Activated CD8-positive, alpha-beta memory T cell treated with anti-CD3 and anti-CD28 coated beads for 24 hours (primary cell): ENCODE measurements at regions not wholly inside any gene's neighbourhood (a gene's known extent, or its start where the extent isn't known, plus 50 kb on each side); places are given as distances from the start of the nearest gene placed in this dataset.
"Not testable (repeated sequence)": the region's sequence is repeated elsewhere in the genome, so short reads cannot be mapped to it uniquely, and the experiment has no call there.

Experiments
- DNase-seq: peaks from one replicate; pipeline ENCODE4 v3.0.0-alpha.2; 2020

- no peak for DNase-seq
These were observed 157.9 kb downstream of the KCNJ2 start for GRCh38 chr17:70327279-70327678.

GRCh38 chr17:70327723-70328122 lies 158.4 kb downstream of the KCNJ2 start:
- no peak for DNase-seq

GRCh38 chr17:70329721-70330120 lies 160.4 kb downstream of the KCNJ2 start:
- DNase-seq = no peak

GRCh38 chr17:70331066-70331465 lies 161.7 kb downstream of the KCNJ2 start:
- not testable (repeated sequence) for DNase-seq

GRCh38 chr17:70332356-70333210 lies 163.3 kb downstream of the KCNJ2 start:
- no peak for DNase-seq

GRCh38 chr17:70336411-70336810 lies 167.1 kb downstream of the KCNJ2 start:
- no peak for DNase-seq

GRCh38 chr17:70338946-70339354 lies 169.6 kb downstream of the KCNJ2 start:
- no peak for DNase-seq

- DNase-seq = no peak
These were observed 173.8 kb downstream of the KCNJ2 start for GRCh38 chr17:70343114-70343513.

GRCh38 chr17:70344386-70345060 lies 175.2 kb downstream of the KCNJ2 start:
- no peak for DNase-seq

GRCh38 chr17:70345061-70345460 lies 175.7 kb downstream of the KCNJ2 start:
- no peak for DNase-seq

- no peak for DNase-seq
These were observed 183.5 kb downstream of the KCNJ2 start for GRCh38 chr17:70352834-70353233.

- DNase-seq = no peak
These were observed 184.2 kb downstream of the KCNJ2 start for GRCh38 chr17:70353408-70354092.

GRCh38 chr17:70355185-70355584 lies 185.9 kb downstream of the KCNJ2 start:
- no peak for DNase-seq

GRCh38 chr17:70357190-70357589 lies 187.9 kb downstream of the KCNJ2 start:
- DNase-seq = no peak

- DNase-seq = no peak
These were observed 195.8 kb downstream of the KCNJ2 start for GRCh38 chr17:70365091-70365583.

GRCh38 chr17:70366386-70366785 lies 197.1 kb downstream of the KCNJ2 start:
- no peak for DNase-seq

GRCh38 chr17:70368011-70368410 lies 198.7 kb downstream of the KCNJ2 start:
- DNase-seq = no peak

- DNase-seq = no peak
These were observed 200.1 kb downstream of the KCNJ2 start for GRCh38 chr17:70369391-70369790.

GRCh38 chr17:70370816-70371215 lies 201.5 kb downstream of the KCNJ2 start:
- DNase-seq = no peak

- no peak for DNase-seq
These were observed 204.0 kb downstream of the KCNJ2 start for GRCh38 chr17:70373369-70373768.

GRCh38 chr17:70374496-70374895 lies 205.2 kb downstream of the KCNJ2 start:
- no peak for DNase-seq

- no peak for DNase-seq
These were observed 206.1 kb downstream of the KCNJ2 start for GRCh38 chr17:70375406-70375805.
